HG02885 (cell line): ENCODE measurements at regions not wholly inside any gene's neighbourhood (a gene's known extent, or its start where the extent isn't known, plus 50 kb on each side); places are given as distances from the start of the nearest gene placed in this dataset.

ENCODE experiments used
- ATAC-seq: cut with Tn5 transposase; IDR thresholded peaks from one replicate; pipeline ENCODE4 v1.9.1; 2021; ENCODE audit warnings: mild to moderate bottlenecking; ENCODE audit not compliant: unreplicated experiment, poor library complexity

GRCh38 chr13:48181482-48182145, 51.4 kb upstream of the ITM2B start:
- no peak for ATAC-seq

- no peak for ATAC-seq
Measured at GRCh38 chr13:48178126-48178525, 54.9 kb upstream of the ITM2B start.

GRCh38 chr13:48176781-48177180, 56.2 kb upstream of the ITM2B start:
- no peak for ATAC-seq

GRCh38 chr13:48175185-48175584, 57.8 kb upstream of the ITM2B start:
- ATAC-seq, result no peak

- no peak for ATAC-seq
Measured at GRCh38 chr13:48167866-48168265, 65.1 kb upstream of the ITM2B start.

- no peak for ATAC-seq
Measured at GRCh38 chr13:48165727-48166126, 67.3 kb upstream of the ITM2B start.

GRCh38 chr13:48165063-48165462, 67.9 kb upstream of the ITM2B start:
- no peak for ATAC-seq

- ATAC-seq, result no peak
Measured at GRCh38 chr13:48163061-48163460, 68.2 kb upstream of the MED4 start.

- no peak for ATAC-seq
Measured at GRCh38 chr13:48162217-48162616, 67.3 kb upstream of the MED4 start.

GRCh38 chr13:48161530-48162179, 66.8 kb upstream of the MED4 start:
- no peak for ATAC-seq

GRCh38 chr13:48160606-48161278, 65.8 kb upstream of the MED4 start:
- ATAC-seq, result no peak

GRCh38 chr13:48159826-48160225, 64.9 kb upstream of the MED4 start:
- no peak for ATAC-seq

- ATAC-seq, result no peak
Measured at GRCh38 chr13:48159401-48159800, 64.5 kb upstream of the MED4 start.

GRCh38 chr13:48158915-48159314, 64.0 kb upstream of the MED4 start:
- ATAC-seq, result no peak

GRCh38 chr13:48158290-48158689, 63.4 kb upstream of the MED4 start:
- ATAC-seq, result no peak

GRCh38 chr13:48156466-48156865, 61.6 kb upstream of the MED4 start:
- peak; percentile 50 for ATAC-seq

GRCh38 chr13:48155848-48156247, 60.9 kb upstream of the MED4 start:
- ATAC-seq, result no peak

- no peak for ATAC-seq
Measured at GRCh38 chr13:48154671-48155070, 59.8 kb upstream of the MED4 start.

GRCh38 chr13:48153186-48153585, 58.3 kb upstream of the MED4 start:
- ATAC-seq, result no peak

- no peak for ATAC-seq
Measured at GRCh38 chr13:48151363-48152161, 56.7 kb upstream of the MED4 start.

GRCh38 chr13:48148454-48148853, 53.5 kb upstream of the MED4 start:
- ATAC-seq, result no peak
